GM21390 (cell line): ENCODE measurements at regions not wholly inside any gene's neighbourhood (a gene's known extent, or its start where the extent isn't known, plus 50 kb on each side); places are given as distances from the start of the nearest gene placed in this dataset.

ENCODE experiments used
- ATAC-seq: cut with Tn5 transposase; IDR thresholded peaks from one replicate; pipeline ENCODE4 v1.9.1; 2021; ENCODE audit not compliant: unreplicated experiment

- no peak for ATAC-seq
Measured at GRCh38 chr14:82113007-82113406, 579.4 kb upstream of the SEL1L start.

- no peak for ATAC-seq
Measured at GRCh38 chr14:82113710-82114109, 580.1 kb upstream of the SEL1L start.

- ATAC-seq: no peak
Measured at GRCh38 chr14:82116721-82117120, 583.1 kb upstream of the SEL1L start.

GRCh38 chr14:82122655-82123054 is 589.0 kb upstream of the SEL1L start:
- ATAC-seq: no peak

GRCh38 chr14:82124511-82124910 is 590.9 kb upstream of the SEL1L start:
- ATAC-seq: no peak

- no peak for ATAC-seq
Measured at GRCh38 chr14:82126006-82126405, 592.4 kb upstream of the SEL1L start.

GRCh38 chr14:82134411-82134810 is 600.8 kb upstream of the SEL1L start:
- no peak for ATAC-seq

GRCh38 chr14:82138431-82138830 is 604.8 kb upstream of the SEL1L start:
- no peak for ATAC-seq

GRCh38 chr14:82146846-82147245 is 613.2 kb upstream of the SEL1L start:
- ATAC-seq: no peak

GRCh38 chr14:82153689-82154088 is 620.0 kb upstream of the SEL1L start:
- ATAC-seq: no peak

GRCh38 chr14:82159624-82160023 is 626.0 kb upstream of the SEL1L start:
- no peak for ATAC-seq

- ATAC-seq: no peak
Measured at GRCh38 chr14:82180139-82180538, 646.5 kb upstream of the SEL1L start.

- ATAC-seq: no peak
Measured at GRCh38 chr14:82182646-82183045, 649.0 kb upstream of the SEL1L start.

- ATAC-seq: no peak
Measured at GRCh38 chr14:82190742-82191141, 657.1 kb upstream of the SEL1L start.

- ATAC-seq: no peak
Measured at GRCh38 chr14:82192387-82192786, 658.7 kb upstream of the SEL1L start.

- ATAC-seq: no peak
Measured at GRCh38 chr14:82223276-82223675, 689.6 kb upstream of the SEL1L start.

GRCh38 chr14:82224610-82225009 is 691.0 kb upstream of the SEL1L start:
- no peak for ATAC-seq

- ATAC-seq: no peak
Measured at GRCh38 chr14:82230748-82231147, 697.1 kb upstream of the SEL1L start.

- ATAC-seq: no peak
Measured at GRCh38 chr14:82238649-82239048, 705.0 kb upstream of the SEL1L start.

- no peak for ATAC-seq
Measured at GRCh38 chr14:82239223-82239622, 705.6 kb upstream of the SEL1L start.

GRCh38 chr14:82244791-82245190 is 711.1 kb upstream of the SEL1L start:
- ATAC-seq: no peak

GRCh38 chr14:82251494-82251893 is 717.8 kb upstream of the SEL1L start:
- ATAC-seq: no peak

GRCh38 chr14:82270286-82270685 is 736.6 kb upstream of the SEL1L start:
- ATAC-seq: no peak

- ATAC-seq: no peak
Measured at GRCh38 chr14:82298811-82299210, 765.2 kb upstream of the SEL1L start.
